CD4-positive, alpha-beta T cell (primary cell): ENCODE measurements at regions not wholly inside any gene's neighbourhood (a gene's known extent, or its start where the extent isn't known, plus 50 kb on each side); places are given as distances from the start of the nearest gene placed in this dataset.

Experiments used
- ATAC-seq: fragments of 200-7000 bp; cut with Tn5 transposase; one replicate; pipeline ENCODE4 v1.10.0; 2022; ENCODE audit warnings: mild to moderate bottlenecking; ENCODE audit not compliant: poor library complexity
- CTCF ChIA-PET: fragments of 350-600 bp; sonication (Branson Sonifier 250); formaldehyde crosslinking; loops from one replicate; lab custom pipeline; 2021; ENCODE audit warnings: antibody characterized with exemption, inconsistent platforms; lab: Charles Lee
- POLR2A ChIA-PET: fragments of 350-600 bp; sonication (Branson Sonifier 250); formaldehyde crosslinking; loops from one replicate; lab custom pipeline; 2021; ENCODE audit warnings: antibody characterized with exemption, inconsistent platforms; lab: Charles Lee
- DNase-seq, 14 experiments: peaks; one replicate each; pipeline ENCODE4 v3.0.0-alpha.2; 2013 to 2020; ENCODE audit warnings: mixed read lengths in 2 of 14
- H3K27ac ChIP-seq, 2 donors: one replicate each; pipeline versions ENCODE4 v1.5.1 to v1.7.0; 2013; ENCODE audit warnings: low read length in 2 of 2, low read depth in 1 of 2, mild to moderate bottlenecking in 1 of 2
- H3K27me3 ChIP-seq, 2 experiments: 1 replicate in 1 of 2; 2 replicates in 1 of 2; pipeline versions ENCODE4 v1.6.1 to v1.7.0; 2013; ENCODE audit warnings: low read length in 2 of 2, control low read depth in 1 of 2, mild to moderate bottlenecking in 1 of 2, moderate library complexity in 1 of 2; ENCODE audit not compliant: insufficient read depth in 2 of 2, control insufficient read depth in 1 of 2
- H3K36me3 ChIP-seq: one replicate; pipeline ENCODE4 v1.6.1; 2013; ENCODE audit warnings: low read length, control low read depth; ENCODE audit not compliant: insufficient read depth
- H3K4me1 ChIP-seq: one replicate; pipeline ENCODE4 v1.6.1; 2013; ENCODE audit warnings: low read length, control low read depth; ENCODE audit not compliant: insufficient read depth
- H3K4me3 ChIP-seq: one replicate; pipeline ENCODE4 v1.5.1; 2013; ENCODE audit warnings: mild to moderate bottlenecking, low read length, moderate library complexity
- H3K9me3 ChIP-seq, 2 experiments: 1 replicate in 1 of 2; 2 replicates in 1 of 2; pipeline versions ENCODE4 v1.6.1 to v1.7.0; 2013; ENCODE audit warnings: low read length in 2 of 2, mild to moderate bottlenecking in 2 of 2, control low read depth in 1 of 2, moderate library complexity in 1 of 2; ENCODE audit not compliant: control insufficient read depth in 1 of 2, insufficient read depth in 1 of 2
- H3K27ac Mint-ChIP-seq: one replicate; pipeline ENCODE4 v1.8.0; 2020; ENCODE audit warnings: mixed read lengths
- H3K27me3 Mint-ChIP-seq: one replicate; pipeline ENCODE4 v1.8.0; 2021; ENCODE audit warnings: mixed read lengths
- H3K36me3 Mint-ChIP-seq: one replicate; pipeline ENCODE4 v1.8.0; 2021; ENCODE audit warnings: low read depth, mixed read lengths
- H3K4me1 Mint-ChIP-seq: one replicate; pipeline ENCODE4 v1.8.0; 2021; ENCODE audit warnings: low read depth, mixed read lengths
- H3K4me3 Mint-ChIP-seq: one replicate; pipeline ENCODE4 v1.8.0; 2020; ENCODE audit warnings: mild to moderate bottlenecking, mixed read lengths
- H3K9me3 Mint-ChIP-seq: one replicate; pipeline ENCODE4 v1.8.0; 2020; ENCODE audit warnings: mixed read lengths
- CTCF ChIP-seq: fragments of 200-600 bp; IDR thresholded peaks from one replicate; pipeline ENCODE4 v1.8.0; 2022; ENCODE audit warnings: antibody characterized with exemption, mild to moderate bottlenecking
- intact Hi-C, 2 experiments: fragments of 100-400 bp; cut with DNase I in 1 of 2; cut with micrococcal nuclease in 1 of 2; formaldehyde crosslinking; loops; one replicate each; pipeline versions ENCODE4 v1.15.1 to v1.9.0; 2023 to 2025; cut with DNase I, micrococcal nuclease

GRCh38 chr5:124287813-124288212, 458.6 kb downstream of the ZNF608 start:
- ChIA-PET POLR2A (no interaction called here), CTCF (no interaction called here)
- Histone ChIP-seq H3K9me3 (peaks cover 0 to 8% of the 10 kb centered on the region in 2 experiments), H3K27me3 (no peaks in the 10 kb centered on the region), H3K4me1 (no peaks in the 10 kb centered on the region), H3K36me3 (no peaks in the 10 kb centered on the region), H3K4me3 (no peak overlapping the region), H3K27ac (no peak overlapping the region)
- Mint-ChIP-seq H3K27me3 (no peaks in the 10 kb centered on the region), H3K4me3 (no peak overlapping the region), H3K9me3 (peaks cover 6% of the 10 kb centered on the region), H3K27ac (no peak overlapping the region), H3K36me3 (no peaks in the 10 kb centered on the region), H3K4me1 (no peaks in the 10 kb centered on the region)
- intact Hi-C loops: no loop called here
- no peak for TF ChIP-seq CTCF
- ATAC-seq: no peak
- no peak for DNase-seq

- Mint-ChIP-seq H3K36me3 (no peaks in the 10 kb centered on the region), H3K4me3 (no peak overlapping the region), H3K9me3 (peaks cover 8% of the 10 kb centered on the region), H3K27me3 (no peaks in the 10 kb centered on the region), H3K27ac (no peak overlapping the region), H3K4me1 (no peaks in the 10 kb centered on the region)
- intact Hi-C loops: no loop called here
- ChIA-PET CTCF (no interaction called here), POLR2A (no interaction called here)
- Histone ChIP-seq H3K4me1 (no peaks in the 10 kb centered on the region), H3K9me3 (peaks cover 0 to 8% of the 10 kb centered on the region in 2 experiments), H3K4me3 (no peak overlapping the region), H3K27me3 (no peaks in the 10 kb centered on the region), H3K36me3 (no peaks in the 10 kb centered on the region), H3K27ac (no peak overlapping the region)
- DNase-seq (no peak), ATAC-seq (no peak)
- TF ChIP-seq CTCF: no peak
Observed at GRCh38 chr5:124285733-124286132, 460.7 kb downstream of the ZNF608 start.

GRCh38 chr5:124285071-124285470, 461.4 kb downstream of the ZNF608 start:
- Mint-ChIP-seq H3K36me3 (no peaks in the 10 kb centered on the region), H3K27me3 (no peaks in the 10 kb centered on the region), H3K9me3 (peaks cover 5% of the 10 kb centered on the region), H3K4me1 (no peaks in the 10 kb centered on the region), H3K27ac (no peak overlapping the region), H3K4me3 (no peak overlapping the region)
- Histone ChIP-seq H3K4me3 (no peak overlapping the region), H3K4me1 (no peaks in the 10 kb centered on the region), H3K27me3 (no peaks in the 10 kb centered on the region), H3K9me3 (peaks cover 0 to 8% of the 10 kb centered on the region in 2 experiments), H3K36me3 (no peaks in the 10 kb centered on the region), H3K27ac (no peak overlapping the region)
- ChIA-PET CTCF (no interaction called here), POLR2A (no interaction called here)
- no peak for ATAC-seq
- intact Hi-C loops: no loop called here
- no peak for TF ChIP-seq CTCF
- no peak for DNase-seq
